SH-SY5Y (cell line): ENCODE measurements at regions not wholly inside any gene's neighbourhood (a gene's known extent, or its start where the extent isn't known, plus 50 kb on each side); places are given as distances from the start of the nearest gene placed in this dataset.

Experiments
- GATA2 ChIP-seq: IDR thresholded peaks from 2 replicates; pipeline ENCODE4 v1.6.1; 2011; ENCODE audit warnings: mild to moderate bottlenecking, low read depth, low read length
- GATA3 ChIP-seq: IDR thresholded peaks from 2 replicates; pipeline ENCODE4 v1.6.1; 2011; ENCODE audit warnings: low read depth, mild to moderate bottlenecking, low read length, moderate library complexity

DNA sequence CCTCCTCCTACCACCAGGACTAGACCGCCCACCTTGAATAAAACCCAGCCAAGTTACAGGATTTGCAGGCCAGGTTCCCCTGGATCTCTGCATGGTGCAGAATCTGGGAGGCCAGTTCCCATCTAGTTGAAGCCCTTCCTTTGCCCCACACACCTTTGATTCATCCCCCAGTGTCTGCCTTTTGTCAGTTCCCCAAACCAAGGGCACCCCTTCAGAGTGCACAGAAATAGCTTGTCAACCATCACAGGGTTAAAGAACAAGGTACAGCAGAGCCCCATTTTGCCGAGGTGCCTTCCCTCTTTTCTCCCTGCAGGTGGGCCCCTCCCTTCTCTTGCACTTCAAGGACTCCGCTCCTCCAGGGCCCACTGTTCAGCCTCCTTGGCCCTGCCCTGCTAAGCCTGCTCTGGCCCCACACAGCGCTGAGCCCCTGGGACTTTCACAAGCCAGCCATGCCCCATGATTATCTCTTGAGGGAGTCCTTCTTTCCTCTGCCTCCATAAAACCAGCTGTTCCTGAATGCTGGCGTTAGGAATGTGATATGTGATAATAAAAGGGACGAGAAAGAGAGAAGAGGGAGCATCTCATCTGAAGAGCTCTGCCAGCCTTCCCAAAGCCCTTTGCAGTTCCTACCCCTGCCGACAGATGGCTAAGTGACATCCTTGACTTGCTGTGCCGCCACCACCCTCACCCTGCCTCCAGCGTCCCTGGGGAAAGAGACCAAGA is 280.3 kb downstream of the CDC5L start:
- no peak for TF ChIP-seq GATA2
- TF ChIP-seq GATA3, result no peak
